IMR-90 (cell line): ENCODE measurements at regions not wholly inside any gene's neighbourhood (a gene's known extent, or its start where the extent isn't known, plus 50 kb on each side); places are given as distances from the start of the nearest gene placed in this dataset.

Experiments used
- ATAC-seq: fragments of 200-7000 bp; cut with Tn5 transposase; 2 replicates; pipeline ENCODE4 v1.9.1; 2020; ENCODE audit warnings: low read depth, mild to moderate bottlenecking, moderate library complexity
- BruUV-seq: library from RNA; stranded (reverse); fragments of 400-500 nt; replicated peaks from 2 replicates; lab custom pipeline; 2021; lab: Mats Ljungman, UMichigan
- CTCF ChIA-PET: fragments of 300-600 bp; formaldehyde crosslinking; extraction: SDS; loops from one replicate; lab custom pipeline; 2021; ENCODE audit warnings: antibody characterized with exemption; lab: Yijun Ruan, JAX
- POLR2A ChIA-PET: fragments of 300-600 bp; sonication (Branson Sonifier 250); formaldehyde crosslinking; loops from one replicate; lab custom pipeline; 2022; ENCODE audit warnings: antibody characterized with exemption; ENCODE audit not compliant: unreplicated experiment; lab: Charles Lee
- DNase-seq: peaks from one replicate; pipeline ENCODE4 v3.0.0; 2013
- H2AFZ ChIP-seq: replicated peaks from 2 replicates; pipeline ENCODE3; 2013; ENCODE audit warnings: low read length, mild to moderate bottlenecking; ENCODE audit not compliant: poor library complexity
- H2AK5ac ChIP-seq: 2 replicates; pipeline ENCODE4 v1.6.1; 2013; ENCODE audit warnings: low read depth, low read length, inconsistent platforms
- H2AK9ac ChIP-seq: replicated peaks from 2 replicates; pipeline ENCODE3; 2013; ENCODE audit warnings: mild to moderate bottlenecking, low read depth, low read length, moderate library complexity; ENCODE audit not compliant: poor library complexity
- H2BK120ac ChIP-seq: 2 replicates; pipeline ENCODE4 v1.6.1; 2013; ENCODE audit warnings: low read depth, low read length, inconsistent platforms
- H2BK15ac ChIP-seq: 3 replicates; pipeline ENCODE4 v1.6.1; 2013; ENCODE audit warnings: low read depth, low read length, inconsistent platforms
- H2BK20ac ChIP-seq: 2 replicates; pipeline ENCODE4 v1.6.1; 2013; ENCODE audit warnings: low read depth, mild to moderate bottlenecking, inconsistent platforms, low read length, moderate library complexity
- H2BK5ac ChIP-seq: 2 replicates; pipeline ENCODE4 v1.6.1; 2013; ENCODE audit warnings: mild to moderate bottlenecking, low read depth, low read length, inconsistent platforms; ENCODE audit not compliant: poor library complexity, severe bottlenecking
- H3K14ac ChIP-seq: replicated peaks from 2 replicates; pipeline ENCODE4 v1.6.1; 2013; ENCODE audit warnings: low read depth, low read length, inconsistent platforms
- H3K18ac ChIP-seq: 2 replicates; pipeline ENCODE4 v1.6.1; 2013; ENCODE audit warnings: low read depth, low read length, control low read depth
- H3K23ac ChIP-seq: 2 replicates; pipeline ENCODE4 v1.6.1; 2013; ENCODE audit warnings: low read depth, low read length, inconsistent platforms
- H3K27ac ChIP-seq: 2 replicates; pipeline ENCODE4 v1.5.1; 2013; ENCODE audit warnings: mild to moderate bottlenecking, control low read depth, low read length; ENCODE audit not compliant: insufficient read depth
- H3K27me3 ChIP-seq: 2 replicates; pipeline ENCODE4 v1.6.1; 2013; ENCODE audit warnings: low read length; ENCODE audit not compliant: control insufficient read depth, insufficient read depth
- H3K36me3 ChIP-seq: 2 replicates; pipeline ENCODE4 v1.6.1; 2013; ENCODE audit warnings: low read length, mixed read lengths; ENCODE audit not compliant: control insufficient read depth, insufficient read depth
- H3K4ac ChIP-seq: 2 replicates; pipeline ENCODE4 v1.6.1; 2013; ENCODE audit warnings: low read depth, low read length, inconsistent platforms
- H3K4me1 ChIP-seq: 2 replicates; pipeline ENCODE4 v1.6.1; 2013; ENCODE audit warnings: low read length, mixed read lengths; ENCODE audit not compliant: control insufficient read depth, insufficient read depth
- H3K4me2 ChIP-seq: 2 replicates; pipeline ENCODE4 v1.6.1; 2013; ENCODE audit warnings: low read depth, mild to moderate bottlenecking, control low read depth, low read length, moderate library complexity
- H3K4me3 ChIP-seq: 2 replicates; pipeline ENCODE4 v1.5.1; 2013; ENCODE audit warnings: low read depth, mild to moderate bottlenecking, control low read depth, low read length, moderate library complexity; ENCODE audit not compliant: insufficient read depth
- H3K56ac ChIP-seq: 2 replicates; pipeline ENCODE4 v1.6.1; 2013; ENCODE audit warnings: low read length, inconsistent platforms; ENCODE audit not compliant: insufficient read depth; ENCODE audit errors: extremely low read depth
- H3K79me1 ChIP-seq, 2 experiments: 2 replicates each; pipeline ENCODE4 v1.6.1; 2013; ENCODE audit warnings: low read length in 2 of 2, inconsistent platforms in 1 of 2, low read depth in 1 of 2
- H3K9ac ChIP-seq: 2 replicates; pipeline ENCODE4 v1.6.1; 2013; ENCODE audit warnings: low read depth, low read length, control low read depth
- H3K9me1 ChIP-seq: 2 replicates; pipeline ENCODE4 v1.6.1; 2013; ENCODE audit warnings: low read length, inconsistent platforms; ENCODE audit not compliant: insufficient read depth
- H3K9me3 ChIP-seq: 2 replicates; pipeline ENCODE4 v1.6.1; 2013; ENCODE audit warnings: low read length; ENCODE audit not compliant: control insufficient read depth, insufficient read depth
- H4K20me1 ChIP-seq: 2 replicates; pipeline ENCODE4 v1.6.1; 2013; ENCODE audit warnings: low read length, inconsistent platforms; ENCODE audit not compliant: insufficient read depth
- H4K5ac ChIP-seq: 2 replicates; pipeline ENCODE4 v1.6.1; 2013; ENCODE audit warnings: mild to moderate bottlenecking, low read depth, low read length, control low read depth
- H4K8ac ChIP-seq, 2 experiments: 2 replicates each; pipeline ENCODE4 v1.6.1; 2013; ENCODE audit warnings: low read depth in 2 of 2, low read length in 2 of 2, control low read depth in 1 of 2, inconsistent platforms in 1 of 2
- H4K91ac ChIP-seq: 2 replicates; pipeline ENCODE4 v1.6.1; 2013; ENCODE audit warnings: low read depth, low read length, inconsistent platforms; ENCODE audit not compliant: insufficient read depth
- CEBPB ChIP-seq: IDR thresholded peaks from 2 replicates; pipeline ENCODE4 v1.6.1; 2012; ENCODE audit warnings: low read depth, low read length, improper control_type of control experiment
- CTCF ChIP-seq: conservative IDR thresholded peaks from 2 replicates; pipeline ENCODE4 v1.5.1; 2012; ENCODE audit warnings: mild to moderate bottlenecking, low read depth, low read length, improper control_type of control experiment
- ELK1 ChIP-seq: fragments of 150-350 bp; IDR thresholded peaks from 2 replicates; pipeline ENCODE4 v1.6.1; 2016; ENCODE audit warnings: low read depth, mild to moderate bottlenecking, low read length, moderate library complexity, borderline replicate concordance
- FOS ChIP-seq: fragments of 150-350 bp; IDR thresholded peaks from 2 replicates; pipeline ENCODE4 v1.6.1; 2016; ENCODE audit warnings: low read depth, low read length
- MAZ ChIP-seq: IDR thresholded peaks from 2 replicates; pipeline ENCODE4 v1.6.1; 2012; ENCODE audit warnings: low read depth, mild to moderate bottlenecking, low read length, improper control_type of control experiment, moderate library complexity, borderline replicate concordance
- NFE2L2 ChIP-seq: fragments of 150-350 bp; IDR thresholded peaks from 2 replicates; pipeline ENCODE4 v1.6.1; 2016; ENCODE audit warnings: low read depth, mild to moderate bottlenecking, low read length
- POLR2A ChIP-seq: IDR thresholded peaks from 2 replicates; pipeline ENCODE4 v1.6.1; 2012; ENCODE audit warnings: mild to moderate bottlenecking, low read depth, low read length
- RAD21 ChIP-seq: IDR thresholded peaks from 2 replicates; pipeline ENCODE4 v1.6.1; 2012; ENCODE audit warnings: low read length, improper control_type of control experiment
- RFX5 ChIP-seq: IDR thresholded peaks from 2 replicates; pipeline ENCODE4 v1.8.0; 2012; ENCODE audit warnings: low read depth, mild to moderate bottlenecking, low read length, moderate library complexity
- WGBS, 2 experiments: methylation state at CpG; one replicate each; pipeline versions ENCODE4 v1.1.5 to v1.1.7; 2013; ENCODE audit warnings: missing lambda C conversion rate in 2 of 2; ENCODE audit not compliant: insufficient read length in 1 of 2; ENCODE audit errors: extremely low coverage in 2 of 2; 5-methylcytosine and 5-hydroxymethylcytosine counted together
- dilution Hi-C: fragments of 300-500 bp; cut with HindIII; formaldehyde crosslinking; loops from one replicate; pipeline ENCODE4 v1.14.3; 2018; ENCODE audit warnings: low sequenced_read_pairs; ENCODE audit not compliant: unreplicated experiment
- in situ Hi-C: fragments of 300-500 bp; cut with MboI; formaldehyde crosslinking; loops from 3 replicates; pipeline ENCODE4 v1.14.3; 2019; ENCODE audit warnings: low sequenced_read_pairs, inconsistent platforms, mixed read lengths
- intact Hi-C: fragments of 100-400 bp; cut with micrococcal nuclease; formaldehyde crosslinking; loops from 2 replicates; pipeline ENCODE4 v1.10.0; 2022

GRCh38 chr11:134906356-134906955 is 494.4 kb upstream of the B3GAT1 start:
- Histone ChIP-seq H3K36me3 (no peaks in the 10 kb centered on the region), H4K20me1 (no peaks in the 10 kb centered on the region), H4K91ac (no peak overlapping the region), H3K9ac (no peak overlapping the region), H3K27ac (no peak overlapping the region), H3K4ac (no peak overlapping the region), H3K18ac (no peak overlapping the region), H3K27me3 (no peaks in the 10 kb centered on the region), H3K9me3 (peaks cover 20% of the 10 kb centered on the region), H2BK5ac (no peak overlapping the region), H3K4me2 (no peak overlapping the region), H2AK5ac (no peak overlapping the region), H3K79me1 (no peaks in the 10 kb centered on the region), H4K5ac (no peak overlapping the region), H3K56ac (no peak overlapping the region), H2BK120ac (no peak overlapping the region), H2BK20ac (no peak overlapping the region), H2AFZ (no peak overlapping the region), H3K23ac (no peak overlapping the region), H3K4me3 (no peak overlapping the region), H3K14ac (no peak overlapping the region), H4K8ac (no peak overlapping the region), H3K4me1 (no peaks in the 10 kb centered on the region), H2BK15ac (no peak overlapping the region), H2AK9ac (no peak overlapping the region), H3K9me1 (no peaks in the 10 kb centered on the region)
- ChIA-PET POLR2A (no interaction called here), CTCF (no interaction called here)
- intact Hi-C loops: no loop called here
- TF ChIP-seq ELK1 (no peak), NFE2L2 (no peak), RFX5 (no peak), CTCF (no peak), FOS (no peak), CEBPB (no peak), RAD21 (no peak), POLR2A (no peak), MAZ (no peak)
- no peak for DNase-seq
- in situ Hi-C loops: no loop called here
- no TSS peak for BruUV-seq
- dilution Hi-C loops: no loop called here
- 77% methylated on average over 9 of the region's 19 CpGs; no CpG with 5 or more reads in 1 of the 2 experiments for WGBS, 2 experiments
- no peak for ATAC-seq
